ENCODE measurements at regions not wholly inside any gene's neighbourhood (a gene's known extent, or its start where the extent isn't known, plus 50 kb on each side); places are given as distances from the start of the nearest gene placed in this dataset.

GRCh38 chr3:40677749-40678148 is 153.0 kb downstream of the ZNF621 start:
- DNase-seq (ENCODE audit: insufficient read length, low spot score, missing footprints): no peak
- H3K36me3 ChIP-seq (ENCODE audit: insufficient read depth, low read length): no peaks in the 10 kb centered on the region
- H2AFZ ChIP-seq (ENCODE audit: low read length): no peak overlapping the region
- no peak for TF ChIP-seq CTCF (IDR thresholded peaks at IDR 0.05; ENCODE audit: extremely low read depth, low read depth, low read length)
- H3K4me2 ChIP-seq (ENCODE audit: insufficient read depth, low read length): no peak overlapping the region
- no peaks in the 10 kb centered on the region for H3K27me3 ChIP-seq (ENCODE audit: insufficient read depth, low read length)
- H3K4me1 ChIP-seq (ENCODE audit: insufficient read depth, low read length): no peaks in the 10 kb centered on the region
- no peaks in the 10 kb centered on the region for H3K9me3 ChIP-seq (ENCODE audit: low read depth, low read length)
- H3K27ac ChIP-seq (ENCODE audit: low read depth, low read length): no peak overlapping the region
- no peaks in the 10 kb centered on the region for H4K20me1 ChIP-seq (ENCODE audit: insufficient read depth, low read length)
- no peak overlapping the region for H3K4me3 ChIP-seq (ENCODE audit: insufficient read depth, low read length)
- H3K79me2 ChIP-seq (ENCODE audit: insufficient read depth, low read length): no peaks in the 10 kb centered on the region

GRCh38 chr3:40679290-40679689 is 154.5 kb downstream of the ZNF621 start:
- TF ChIP-seq CTCF (IDR thresholded peaks at IDR 0.05; ENCODE audit: extremely low read depth, low read depth, low read length): no peak
- H3K4me1 ChIP-seq (ENCODE audit: insufficient read depth, low read length): no peaks in the 10 kb centered on the region
- H4K20me1 ChIP-seq (ENCODE audit: insufficient read depth, low read length): no peaks in the 10 kb centered on the region
- H3K79me2 ChIP-seq (ENCODE audit: insufficient read depth, low read length): no peaks in the 10 kb centered on the region
- H3K27me3 ChIP-seq (ENCODE audit: insufficient read depth, low read length): no peaks in the 10 kb centered on the region
- H3K4me3 ChIP-seq (ENCODE audit: insufficient read depth, low read length): no peak overlapping the region
- H2AFZ ChIP-seq (ENCODE audit: low read length): no peak overlapping the region
- no peaks in the 10 kb centered on the region for H3K36me3 ChIP-seq (ENCODE audit: insufficient read depth, low read length)
- H3K27ac ChIP-seq (ENCODE audit: low read depth, low read length): no peak overlapping the region
- no peak overlapping the region for H3K4me2 ChIP-seq (ENCODE audit: insufficient read depth, low read length)
- no peaks in the 10 kb centered on the region for H3K9me3 ChIP-seq (ENCODE audit: low read depth, low read length)
- no peak for DNase-seq (ENCODE audit: insufficient read length, low spot score, missing footprints)

- H3K36me3 ChIP-seq (ENCODE audit: insufficient read depth, low read length): no peaks in the 10 kb centered on the region
- no peaks in the 10 kb centered on the region for H3K9me3 ChIP-seq (ENCODE audit: low read depth, low read length)
- no peak overlapping the region for H3K4me3 ChIP-seq (ENCODE audit: insufficient read depth, low read length)
- H3K27me3 ChIP-seq (ENCODE audit: insufficient read depth, low read length): no peaks in the 10 kb centered on the region
- H4K20me1 ChIP-seq (ENCODE audit: insufficient read depth, low read length): no peaks in the 10 kb centered on the region
- H3K27ac ChIP-seq (ENCODE audit: low read depth, low read length): no peak overlapping the region
- TF ChIP-seq CTCF (IDR thresholded peaks at IDR 0.05; ENCODE audit: extremely low read depth, low read depth, low read length): no peak
- no peaks in the 10 kb centered on the region for H3K79me2 ChIP-seq (ENCODE audit: insufficient read depth, low read length)
- DNase-seq (ENCODE audit: insufficient read length, low spot score, missing footprints): no peak
- H3K4me2 ChIP-seq (ENCODE audit: insufficient read depth, low read length): no peak overlapping the region
- H2AFZ ChIP-seq (ENCODE audit: low read length): no peak overlapping the region
- no peaks in the 10 kb centered on the region for H3K4me1 ChIP-seq (ENCODE audit: insufficient read depth, low read length)
Observed at GRCh38 chr3:40680685-40681657, 156.2 kb downstream of the ZNF621 start.

- H3K27me3 ChIP-seq (ENCODE audit: insufficient read depth, low read length): no peaks in the 10 kb centered on the region
- H3K4me3 ChIP-seq (ENCODE audit: insufficient read depth, low read length): no peak overlapping the region
- H3K4me1 ChIP-seq (ENCODE audit: insufficient read depth, low read length): no peaks in the 10 kb centered on the region
- H2AFZ ChIP-seq (ENCODE audit: low read length): no peak overlapping the region
- H3K79me2 ChIP-seq (ENCODE audit: insufficient read depth, low read length): no peaks in the 10 kb centered on the region
- no peaks in the 10 kb centered on the region for H3K36me3 ChIP-seq (ENCODE audit: insufficient read depth, low read length)
- H3K27ac ChIP-seq (ENCODE audit: low read depth, low read length): no peak overlapping the region
- no peaks in the 10 kb centered on the region for H3K9me3 ChIP-seq (ENCODE audit: low read depth, low read length)
- H3K4me2 ChIP-seq (ENCODE audit: insufficient read depth, low read length): no peak overlapping the region
- DNase-seq (ENCODE audit: insufficient read length, low spot score, missing footprints): no peak
- no peaks in the 10 kb centered on the region for H4K20me1 ChIP-seq (ENCODE audit: insufficient read depth, low read length)
- no peak for TF ChIP-seq CTCF (IDR thresholded peaks at IDR 0.05; ENCODE audit: extremely low read depth, low read depth, low read length)
Observed at GRCh38 chr3:40681658-40682055, 156.9 kb downstream of the ZNF621 start.
